Vagina (tissue), 2 donors: ENCODE measurements at regions not wholly inside any gene's neighbourhood (a gene's known extent, or its start where the extent isn't known, plus 50 kb on each side); places are given as distances from the start of the nearest gene placed in this dataset.

Experiments used
- DNase-seq, 2 donors: peaks; one replicate each; pipeline ENCODE4 v3.0.0-alpha.2; 2017; ENCODE audit errors: extremely low spot score in 2 of 2
- H3K27ac ChIP-seq: fragments of 200-600 bp; sonication (generic); one replicate; pipeline ENCODE4 v1.5.1; 2019
- H3K27me3 ChIP-seq: fragments of 200-600 bp; sonication (generic); one replicate; pipeline ENCODE4 v1.5.1; 2019
- H3K36me3 ChIP-seq, 2 donors: fragments of 200-600 bp; sonication (generic); one replicate each; pipeline ENCODE4 v1.5.1; 2017 to 2019
- H3K4me1 ChIP-seq: fragments of 200-600 bp; sonication (generic); one replicate; pipeline ENCODE4 v1.5.1; 2019
- H3K4me3 ChIP-seq, 2 donors: fragments of 200-600 bp; sonication (generic); 1 replicate in 1 of 2; 2 replicates in 1 of 2; pipeline ENCODE4 v1.5.1; 2016 to 2019
- H3K9me3 ChIP-seq: fragments of 200-600 bp; sonication (generic); one replicate; pipeline ENCODE4 v1.5.1; 2019
- CTCF ChIP-seq, 3 experiments: fragments of 450-650 bp in 2 of 3; fragments of 200-600 bp in 1 of 3; sonication (generic) in 1 of 3; IDR thresholded peaks; one replicate each; pipeline ENCODE4 v1.5.1; 2017 to 2019; ENCODE audit warnings: antibody characterized with exemption in 3 of 3, mild to moderate bottlenecking in 2 of 3, moderate library complexity in 2 of 3
- POLR2A ChIP-seq, 2 donors: fragments of 450-650 bp; IDR thresholded peaks; one replicate each; pipeline ENCODE4 v1.6.1; 2017; ENCODE audit warnings: antibody characterized with exemption in 2 of 2, mild to moderate bottlenecking in 2 of 2, moderate library complexity in 2 of 2
- POLR2AphosphoS5 ChIP-seq, 2 donors: sonication (generic); formaldehyde crosslinking; IDR thresholded peaks; one replicate each; pipeline ENCODE4 v1.9.0; 2017; ENCODE audit warnings: antibody characterized with exemption in 2 of 2, mild to moderate bottlenecking in 2 of 2, low read depth in 1 of 2; ENCODE audit not compliant: insufficient read depth in 1 of 2
- intact Hi-C: fragments of 100-400 bp; cut with DNase I; formaldehyde crosslinking; loops from one replicate; pipeline ENCODE4 v1.15.1; 2023

DNA sequence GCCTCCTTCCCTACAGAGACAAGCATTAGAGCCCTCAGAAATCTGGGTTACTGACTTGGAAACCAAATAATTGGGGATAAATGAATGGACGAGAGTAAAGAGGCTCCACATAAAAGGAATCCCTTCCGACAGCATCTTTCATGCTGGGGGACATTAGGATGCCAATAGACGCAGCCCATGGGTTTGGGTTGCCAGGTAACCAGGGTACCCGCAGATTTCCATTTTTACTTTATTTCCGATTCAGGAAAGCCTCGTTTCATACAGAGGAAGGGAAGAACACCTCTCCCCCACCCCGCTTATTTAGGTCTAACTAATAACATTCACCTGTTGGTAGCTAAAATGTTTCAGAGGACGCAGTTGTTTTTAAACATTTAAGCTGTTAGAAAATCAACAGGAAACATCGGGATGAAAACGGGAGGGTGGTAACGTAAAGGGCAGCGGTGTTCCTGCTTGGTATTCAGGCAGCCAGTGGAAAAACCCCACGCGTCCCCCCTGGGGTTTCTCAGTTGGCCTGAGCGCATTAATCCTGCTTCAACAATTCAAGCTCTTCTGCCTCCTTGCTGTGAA lies 179.5 kb downstream of the YTHDC2 start:
- Histone ChIP-seq H3K36me3 (no peaks in the 10 kb centered on the region), H3K4me3 (peak overlapping the region in 1 of 2 donors; percentile 14), H3K4me1 (peaks cover 11% of the 10 kb centered on the region), H3K27ac (peak overlapping the region; percentile 9), H3K27me3 (no peaks in the 10 kb centered on the region), H3K9me3 (no peaks in the 10 kb centered on the region)
- DNase-seq = no peak
- intact Hi-C loops = no loop called here
- no peak for TF ChIP-seq POLR2AphosphoS5 (IDR thresholded peaks at IDR 0.05; ENCODE audit: insufficient read depth in 1 of 2, low read depth in 1 of 2)
- TF ChIP-seq POLR2A (IDR thresholded peaks at IDR 0.05) = no peak
- no peak for TF ChIP-seq CTCF (IDR thresholded peaks at IDR 0.05)

- Histone ChIP-seq H3K27ac (no peak overlapping the region), H3K36me3 (no peaks in the 10 kb centered on the region), H3K4me1 (peaks cover 11% of the 10 kb centered on the region), H3K4me3 (no peak overlapping the region), H3K27me3 (no peaks in the 10 kb centered on the region), H3K9me3 (no peaks in the 10 kb centered on the region)
- TF ChIP-seq POLR2AphosphoS5 (IDR thresholded peaks at IDR 0.05; ENCODE audit: insufficient read depth in 1 of 2, low read depth in 1 of 2) = no peak
- TF ChIP-seq CTCF (IDR thresholded peaks at IDR 0.05) = no peak
- TF ChIP-seq POLR2A (IDR thresholded peaks at IDR 0.05) = no peak
- intact Hi-C loops = no loop called here
- no peak for DNase-seq
Measured at GRCh38 chr5:113693701-113694100, 180.2 kb downstream of the YTHDC2 start.

- intact Hi-C loops = no loop called here
- no peaks in the 10 kb centered on the region for H3K36me3 ChIP-seq
- TF ChIP-seq CTCF (IDR thresholded peaks at IDR 0.05) = no peak
- no peak for TF ChIP-seq POLR2A (IDR thresholded peaks at IDR 0.05)
- TF ChIP-seq POLR2AphosphoS5 (IDR thresholded peaks at IDR 0.05; ENCODE audit: insufficient read depth in 1 of 2, low read depth in 1 of 2) = no peak
- H3K9me3 ChIP-seq = no peaks in the 10 kb centered on the region
- no peak overlapping the region for H3K27ac ChIP-seq
- no peak overlapping the region for H3K4me3 ChIP-seq
- no peak for DNase-seq
- no peaks in the 10 kb centered on the region for H3K27me3 ChIP-seq
- peaks cover 11% of the 10 kb centered on the region for H3K4me1 ChIP-seq
Measured at GRCh38 chr5:113694576-113694975, 181.1 kb downstream of the YTHDC2 start.

DNA sequence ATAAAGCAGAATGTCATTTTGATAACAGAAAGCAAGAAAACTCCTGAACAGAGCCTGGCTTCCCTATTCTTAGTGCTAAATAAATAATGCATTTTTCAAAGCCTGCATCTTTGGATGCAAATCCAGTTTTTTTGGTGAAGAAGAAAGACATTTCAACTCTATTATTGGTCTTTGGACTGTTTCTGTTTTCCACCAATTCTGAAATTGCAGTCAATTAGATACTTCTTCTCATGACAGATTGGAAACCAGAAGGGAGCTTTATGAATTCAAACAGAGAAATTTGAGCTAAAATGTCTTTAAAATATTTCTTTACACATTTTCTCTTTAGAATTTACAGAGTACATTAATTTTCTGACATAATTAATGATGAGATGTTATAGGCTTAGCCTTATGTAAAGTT lies 189.8 kb downstream of the YTHDC2 start:
- Histone ChIP-seq H3K9me3 (no peaks in the 10 kb centered on the region), H3K36me3 (no peaks in the 10 kb centered on the region), H3K4me1 (no peaks in the 10 kb centered on the region), H3K27ac (no peak overlapping the region), H3K4me3 (no peak overlapping the region), H3K27me3 (no peaks in the 10 kb centered on the region)
- no peak for TF ChIP-seq POLR2AphosphoS5 (IDR thresholded peaks at IDR 0.05; ENCODE audit: insufficient read depth in 1 of 2, low read depth in 1 of 2)
- no peak for TF ChIP-seq CTCF (IDR thresholded peaks at IDR 0.05)
- no peak for TF ChIP-seq POLR2A (IDR thresholded peaks at IDR 0.05)
- DNase-seq = no peak
- intact Hi-C loops = no loop called here

DNA sequence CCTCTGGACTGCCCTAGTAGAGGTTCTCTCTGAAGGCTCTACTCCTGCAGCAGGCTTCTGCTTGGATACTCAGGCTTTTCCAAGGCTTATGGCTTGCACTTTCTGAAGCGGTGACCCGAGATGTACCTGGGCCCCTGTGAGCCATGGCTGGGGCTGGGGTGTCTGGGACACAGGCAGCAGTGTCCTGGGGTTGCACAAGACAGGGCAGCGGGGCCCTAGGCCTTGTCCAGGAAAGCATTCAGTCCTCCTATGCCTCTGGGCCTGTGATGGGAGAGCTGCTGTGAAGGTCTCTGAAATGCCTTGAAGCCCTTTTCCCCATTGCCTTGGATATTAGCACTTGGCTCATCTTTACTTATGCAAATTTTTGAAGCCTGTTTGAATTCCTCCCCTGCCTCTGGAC lies 192.2 kb downstream of the YTHDC2 start:
- no peak for TF ChIP-seq CTCF (IDR thresholded peaks at IDR 0.05)
- no peak for TF ChIP-seq POLR2AphosphoS5 (IDR thresholded peaks at IDR 0.05; ENCODE audit: insufficient read depth in 1 of 2, low read depth in 1 of 2)
- no peak for TF ChIP-seq POLR2A (IDR thresholded peaks at IDR 0.05)
- intact Hi-C loops = no loop called here
- Histone ChIP-seq H3K4me3 (no peak overlapping the region), H3K27ac (no peak overlapping the region), H3K9me3 (no peaks in the 10 kb centered on the region), H3K27me3 (no peaks in the 10 kb centered on the region), H3K4me1 (no peaks in the 10 kb centered on the region), H3K36me3 (no peaks in the 10 kb centered on the region)
- DNase-seq = no peak
